BJ (cell line): ENCODE measurements at regions not wholly inside any gene's neighbourhood (a gene's known extent, or its start where the extent isn't known, plus 50 kb on each side); places are given as distances from the start of the nearest gene placed in this dataset.

Experiments
- CTCF ChIA-PET: fragments of 350-600 bp; formaldehyde crosslinking; extraction: SDS; loops from one replicate; lab custom pipeline; 2021; ENCODE audit warnings: antibody characterized with exemption, inconsistent platforms; lab: Yijun Ruan, JAX
- POLR2A ChIA-PET: fragments of 300-600 bp; sonication (Branson Sonifier 250); formaldehyde crosslinking; extraction: SDS; loops from one replicate; lab custom pipeline; 2021; ENCODE audit warnings: antibody characterized with exemption; lab: Charles Lee
- DNase-seq: peaks from one replicate; pipeline ENCODE4 v3.0.0-alpha.2; 2011; ENCODE audit warnings: low read depth
- H3K27me3 ChIP-seq: 2 replicates; pipeline ENCODE4 v1.6.0; 2011; ENCODE audit warnings: low read length; ENCODE audit not compliant: control insufficient read depth, insufficient read depth
- H3K36me3 ChIP-seq: 2 replicates; pipeline ENCODE4 v1.5.1; 2011; ENCODE audit warnings: low read length; ENCODE audit not compliant: control insufficient read depth, insufficient read depth
- H3K4me3 ChIP-seq: 2 replicates; pipeline ENCODE4 v1.5.1; 2011; ENCODE audit warnings: low read depth, mild to moderate bottlenecking, control low read depth, low read length
- CTCF ChIP-seq: IDR thresholded peaks from 2 replicates; pipeline ENCODE4 v1.5.1; 2011; ENCODE audit warnings: low read depth, mild to moderate bottlenecking, control low read depth, inconsistent platforms, low read length, moderate library complexity; ENCODE audit not compliant: insufficient read depth

- H3K4me3 ChIP-seq: no peak overlapping the region
- no peak for DNase-seq
- no peak for TF ChIP-seq CTCF
- H3K27me3 ChIP-seq: no peaks in the 10 kb centered on the region
- CTCF ChIA-PET: no interaction called here
- POLR2A ChIA-PET: no interaction called here
- no peaks in the 10 kb centered on the region for H3K36me3 ChIP-seq
Observed at GRCh38 chr17:51397361-51398127, 137.2 kb downstream of the UTP18 start.

- DNase-seq: no peak
- POLR2A ChIA-PET: no interaction called here
- Histone ChIP-seq H3K4me3 (no peak overlapping the region), H3K27me3 (no peaks in the 10 kb centered on the region), H3K36me3 (no peaks in the 10 kb centered on the region)
- CTCF ChIA-PET: interaction anchor here (1.1 kb wide), 1 partner anchor 26 kb away, joined by 3 read pairs; no protein-coding TSS in a partner anchor
- no peak for TF ChIP-seq CTCF
Observed at GRCh38 chr17:51398128-51398525, 137.8 kb downstream of the UTP18 start.

- ChIA-PET CTCF (interaction anchor here (1.1 kb wide), 1 partner anchor 27 kb away, joined by 3 read pairs; no protein-coding TSS in a partner anchor), POLR2A (no interaction called here)
- Histone ChIP-seq H3K36me3 (no peaks in the 10 kb centered on the region), H3K27me3 (no peaks in the 10 kb centered on the region), H3K4me3 (no peak overlapping the region)
- DNase-seq: no peak
- TF ChIP-seq CTCF: no peak
Observed at GRCh38 chr17:51398687-51399086, 138.3 kb downstream of the UTP18 start.

- no peak for DNase-seq
- Histone ChIP-seq H3K4me3 (no peak overlapping the region), H3K36me3 (no peaks in the 10 kb centered on the region), H3K27me3 (no peaks in the 10 kb centered on the region)
- POLR2A ChIA-PET: no interaction called here
- CTCF ChIA-PET: no interaction called here
- TF ChIP-seq CTCF: no peak
Observed at GRCh38 chr17:51401279-51401678, 140.9 kb downstream of the UTP18 start.

- ChIA-PET CTCF (interaction anchor here (1.2 kb wide), 1 partner anchor 59 kb away, joined by 3 read pairs; no protein-coding TSS in a partner anchor), POLR2A (no interaction called here)
- Histone ChIP-seq H3K36me3 (no peaks in the 10 kb centered on the region), H3K4me3 (no peak overlapping the region), H3K27me3 (no peaks in the 10 kb centered on the region)
- no peak for DNase-seq
- no peak for TF ChIP-seq CTCF
Observed at GRCh38 chr17:51402899-51403298, 142.6 kb downstream of the UTP18 start.
